ENCODE measurements at regions not wholly inside any gene's neighbourhood (a gene's known extent, or its start where the extent isn't known, plus 50 kb on each side); places are given as distances from the start of the nearest gene placed in this dataset.

- no peak for DNase-seq
Observed at GRCh38 chr1:214208460-214208859, 72.5 kb upstream of the SMYD2 start.

DNA sequence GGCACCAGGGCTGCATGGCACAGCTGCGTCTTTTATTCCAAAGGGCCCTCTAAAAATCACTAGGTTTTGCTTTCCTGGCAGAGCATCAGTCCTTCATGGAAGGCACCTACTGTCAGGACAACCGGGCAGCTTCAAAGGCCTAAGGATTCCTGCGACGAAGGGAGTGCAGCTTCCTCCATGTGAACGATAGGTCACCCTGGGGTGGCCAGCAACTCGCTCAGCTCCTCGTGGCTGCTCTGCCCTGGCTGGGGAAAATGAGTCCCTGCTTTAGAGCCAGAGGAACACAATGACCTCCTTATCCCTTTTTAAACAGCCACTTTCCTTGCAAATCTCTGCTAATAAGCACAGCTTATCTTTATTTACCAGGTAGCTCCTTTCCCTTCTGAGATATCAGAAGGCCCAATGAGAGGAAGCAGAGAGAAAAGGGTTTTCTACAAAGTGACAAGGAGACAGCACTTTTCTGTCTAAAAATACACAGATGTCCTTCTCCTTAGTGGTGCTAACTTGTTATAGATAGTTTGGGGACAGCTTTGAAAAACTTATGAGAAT, 71.6 kb upstream of the SMYD2 start:
- DNase-seq = no peak

- DNase-seq = no peak
Observed at GRCh38 chr1:214213136-214213535, 67.8 kb upstream of the SMYD2 start.

- DNase-seq = no peak
Observed at GRCh38 chr1:214214851-214215250, 66.1 kb upstream of the SMYD2 start.

DNA sequence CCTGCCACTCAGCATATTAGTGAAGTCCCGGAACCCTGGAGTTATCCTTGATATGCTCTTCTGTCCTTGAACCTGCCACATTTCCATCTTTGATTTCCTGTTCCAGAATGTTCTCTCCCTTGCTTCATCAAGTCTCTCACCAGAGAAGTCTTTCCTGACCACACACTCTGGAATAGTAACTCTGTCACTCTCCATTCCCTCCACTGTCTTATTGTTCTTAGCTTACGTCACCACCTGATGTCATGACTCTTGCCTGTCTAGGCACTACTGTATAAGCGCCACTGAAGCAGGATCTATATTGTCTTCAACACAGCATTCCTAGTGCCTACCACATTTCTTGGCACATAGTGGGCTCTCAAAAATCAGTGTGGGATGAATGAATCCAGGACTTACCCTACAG, 65.4 kb upstream of the SMYD2 start:
- DNase-seq = no peak

DNA sequence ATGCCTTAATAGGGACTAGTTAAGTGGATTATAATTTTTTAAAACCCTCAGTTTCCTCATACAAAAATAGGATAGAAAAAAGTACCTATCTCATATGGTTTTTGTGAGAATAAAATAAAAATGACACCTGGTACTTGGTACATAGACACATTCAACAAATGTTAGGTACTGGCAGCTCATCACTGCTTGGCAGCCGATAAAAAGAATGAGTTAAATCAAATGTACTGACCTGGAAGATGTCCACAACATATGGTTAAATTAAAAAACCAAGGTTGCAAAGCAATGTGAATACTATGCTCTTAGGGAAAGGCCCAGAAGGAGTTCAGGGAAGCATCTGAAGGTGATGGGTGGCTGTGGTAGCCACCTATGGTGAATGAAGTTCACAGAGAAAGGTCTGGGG, 64.9 kb upstream of the SMYD2 start:
- no peak for DNase-seq

DNA sequence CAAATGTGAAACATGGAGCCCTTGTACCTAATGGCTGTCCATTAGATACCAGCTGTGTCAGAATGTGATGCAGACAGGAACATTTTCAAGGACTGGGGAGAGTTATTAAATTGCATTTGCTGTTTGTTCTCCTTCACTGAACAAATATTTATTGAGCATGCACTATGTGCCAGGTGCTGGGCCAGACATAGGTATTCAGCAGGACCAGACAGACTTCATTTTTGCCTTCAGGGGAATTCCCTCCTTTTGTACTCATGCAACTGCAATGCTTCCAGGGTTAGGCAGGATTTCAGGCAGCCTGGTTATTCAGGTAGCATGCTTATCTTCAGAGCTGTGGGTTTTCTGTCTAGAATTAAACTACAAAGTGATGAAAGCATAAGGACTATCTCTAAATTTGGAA, 64.2 kb upstream of the SMYD2 start:
- DNase-seq = no peak

- no peak for DNase-seq
Observed at GRCh38 chr1:214219902-214220301, 61.1 kb upstream of the SMYD2 start.

DNA sequence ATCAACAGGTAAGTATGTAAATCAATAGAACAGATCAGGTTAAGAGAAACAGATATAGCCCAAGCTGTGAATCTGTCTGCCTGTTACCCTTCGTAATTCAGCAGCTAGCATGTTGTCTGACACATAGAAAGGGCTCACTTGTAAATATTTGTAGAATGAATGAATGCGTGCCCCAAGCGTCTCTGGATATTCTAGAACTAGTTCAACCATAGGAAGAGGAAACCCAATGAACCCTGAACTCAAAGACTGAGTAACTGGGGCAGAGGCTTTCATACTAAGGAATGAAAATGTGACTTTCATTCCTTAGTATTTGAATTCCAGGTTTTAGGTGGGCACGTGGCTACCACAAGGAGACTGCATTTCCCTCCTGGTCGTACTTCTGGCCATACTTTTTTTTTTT, 60.1 kb upstream of the SMYD2 start:
- no peak for DNase-seq

DNA sequence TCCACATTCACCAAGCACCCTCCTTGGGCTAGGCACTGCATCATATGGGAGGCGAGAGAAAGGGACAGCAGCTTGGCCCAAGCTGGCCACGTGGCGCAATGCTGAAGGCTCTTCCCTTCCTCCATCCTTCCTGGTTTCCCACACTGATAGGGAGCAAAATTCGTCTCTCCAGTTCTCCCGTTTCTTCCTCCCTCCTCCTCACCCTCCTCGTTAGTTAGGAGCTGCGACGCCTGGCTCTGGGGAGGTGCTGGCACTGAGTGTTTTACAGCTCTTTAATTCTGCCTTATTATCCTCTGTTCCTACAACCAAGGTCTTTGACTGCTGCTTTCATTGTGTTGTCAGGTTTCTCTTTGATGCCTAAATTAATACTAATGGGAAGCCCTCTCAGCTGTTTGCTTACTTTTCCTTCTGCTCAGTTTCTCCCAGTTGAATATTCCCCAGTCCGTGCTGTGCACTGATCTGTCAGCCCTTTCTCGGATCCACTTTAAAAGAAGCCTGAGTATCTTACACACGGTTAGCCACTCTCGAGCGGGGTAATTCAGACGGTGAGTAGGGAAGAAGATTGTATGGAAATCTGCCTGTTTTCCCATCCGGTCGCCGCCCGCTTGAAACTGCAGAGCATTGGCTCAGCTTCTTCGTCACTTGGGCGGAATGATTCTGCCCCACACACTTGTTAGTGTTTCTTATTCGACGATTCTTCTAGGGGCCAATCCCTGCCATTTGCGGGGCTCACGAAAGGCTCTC, 56.2 kb upstream of the SMYD2 start:
- DNase-seq = no peak

GRCh38 chr1:214228976-214229375, 52.0 kb upstream of the SMYD2 start:
- no peak for DNase-seq

GRCh38 chr1:214229736-214230135, 51.2 kb upstream of the SMYD2 start:
- no peak for DNase-seq

Data from activated T-cell treated with anti-CD3 and anti-CD28 coated beads, Interleukin-2, amount 50 U/mL, for 1 hour (primary cell).